Ovary (tissue), 3 donors: ENCODE measurements at regions not wholly inside any gene's neighbourhood (a gene's known extent, or its start where the extent isn't known, plus 50 kb on each side); places are given as distances from the start of the nearest gene placed in this dataset.

Experiments
- CTCF ChIP-seq, 3 donors: fragments of 450-650 bp in 2 of 3; fragments of 200-600 bp in 1 of 3; IDR thresholded peaks; one replicate each; pipeline versions ENCODE4 v1.5.1 to v1.8.0; 2016 to 2022; ENCODE audit warnings: antibody characterized with exemption in 3 of 3, mild to moderate bottlenecking in 1 of 3
- EP300 ChIP-seq: sonication (generic); formaldehyde crosslinking; IDR thresholded peaks from one replicate; pipeline ENCODE4 v1.6.1; 2017; ENCODE audit warnings: antibody characterized with exemption
- POLR2A ChIP-seq: fragments of 450-650 bp; IDR thresholded peaks from one replicate; pipeline ENCODE4 v1.6.1; 2017; ENCODE audit warnings: antibody characterized with exemption, mild to moderate bottlenecking, moderate library complexity
- donor health status: DM: no; HTN: no; CAD: no.

GRCh38 chr1:88029899-88030298 lies 654.2 kb upstream of the PKN2 start:
- TF ChIP-seq CTCF (IDR thresholded peaks at IDR 0.05) (no peak), POLR2A (no peak), EP300 (no peak)
